Liver (tissue), 8 donors: ENCODE measurements at regions not wholly inside any gene's neighbourhood (a gene's known extent, or its start where the extent isn't known, plus 50 kb on each side); places are given as distances from the start of the nearest gene placed in this dataset.
"Not testable (repeated sequence)": the region's sequence is repeated elsewhere in the genome, so short reads cannot be mapped to it uniquely, and the experiment has no call there.

Experiments
- DNase-seq: peaks from one replicate; pipeline ENCODE4 v3.0.0-alpha.2; 2017; ENCODE audit warnings: low spot score
- H3K27ac ChIP-seq, 2 donors: one replicate each; pipeline ENCODE4 v1.7.0; 2013; ENCODE audit warnings: inconsistent platforms in 2 of 2, low read length in 2 of 2, control low read depth in 1 of 2, low read depth in 1 of 2, mild to moderate bottlenecking in 1 of 2
- H3K27me3 ChIP-seq, 4 donors: one replicate each; pipeline versions ENCODE4 v1.6.1 to v1.7.0; 2013; ENCODE audit warnings: low read length in 3 of 4, inconsistent platforms in 1 of 4, mild to moderate bottlenecking in 1 of 4, moderate library complexity in 1 of 4; ENCODE audit not compliant: control insufficient read depth in 4 of 4, insufficient read depth in 4 of 4
- H3K36me3 ChIP-seq, 4 donors: one replicate each; pipeline versions ENCODE4 v1.6.1 to v1.7.0; 2013; ENCODE audit warnings: low read length in 3 of 4, mild to moderate bottlenecking in 3 of 4, low read depth in 1 of 4, moderate library complexity in 1 of 4; ENCODE audit not compliant: control insufficient read depth in 4 of 4, insufficient read depth in 3 of 4
- H3K4me1 ChIP-seq, 4 donors: one replicate each; pipeline versions ENCODE4 v1.6.1 to v1.7.0; 2013; ENCODE audit warnings: low read length in 3 of 4, mild to moderate bottlenecking in 3 of 4, moderate library complexity in 1 of 4; ENCODE audit not compliant: control insufficient read depth in 4 of 4, insufficient read depth in 4 of 4
- H3K4me3 ChIP-seq, 3 donors: one replicate each; pipeline versions ENCODE4 v1.6.1 to v1.7.0; 2013; ENCODE audit warnings: low read length in 3 of 3, control low read depth in 1 of 3, low read depth in 1 of 3, mild to moderate bottlenecking in 1 of 3
- H3K9ac ChIP-seq, 2 donors: one replicate each; pipeline ENCODE4 v1.7.0; 2013; ENCODE audit warnings: low read length in 2 of 2, mild to moderate bottlenecking in 2 of 2, moderate library complexity in 2 of 2, control low read depth in 1 of 2, low read depth in 1 of 2
- H3K9me3 ChIP-seq, 4 donors: one replicate each; pipeline versions ENCODE4 v1.6.1 to v1.7.0; 2013; ENCODE audit warnings: low read length in 3 of 4; ENCODE audit not compliant: control insufficient read depth in 4 of 4
- ATF3 ChIP-seq: IDR thresholded peaks from 2 replicates; pipeline ENCODE4 v1.6.1; 2016; ENCODE audit warnings: antibody characterized with exemption
- CTCF ChIP-seq: fragments of 150-350 bp; IDR thresholded peaks from 2 replicates; pipeline ENCODE4 v1.5.1; 2017; ENCODE audit warnings: improper control_type of control experiment, low read depth, low read length; ENCODE audit not compliant: missing input control
- EGR1 ChIP-seq, 2 donors: IDR thresholded peaks; 2 replicates each; pipeline ENCODE4 v1.6.1; 2016 to 2018; ENCODE audit warnings: antibody characterized with exemption in 2 of 2, low read depth in 2 of 2
- FOXA1 ChIP-seq: IDR thresholded peaks from 2 replicates; pipeline ENCODE4 v1.6.1; 2016; ENCODE audit warnings: antibody characterized with exemption
- FOXA2 ChIP-seq: IDR thresholded peaks from 2 replicates; pipeline ENCODE4 v1.6.1; 2016; ENCODE audit warnings: antibody characterized with exemption
- GABPA ChIP-seq, 2 donors: IDR thresholded peaks in 1 of 2; conservative IDR thresholded peaks in 1 of 2; 2 replicates each; pipeline ENCODE4 v1.6.1; 2016; ENCODE audit warnings: antibody characterized with exemption in 2 of 2, mild to moderate bottlenecking in 1 of 2, moderate library complexity in 1 of 2
- HNF4A ChIP-seq, 2 donors: conservative IDR thresholded peaks; 2 replicates each; pipeline ENCODE4 v1.6.1; 2016; ENCODE audit warnings: antibody characterized with exemption in 2 of 2, mild to moderate bottlenecking in 2 of 2
- HNF4G ChIP-seq: IDR thresholded peaks from 2 replicates; pipeline ENCODE4 v1.6.1; 2016; ENCODE audit warnings: antibody characterized with exemption
- JUND ChIP-seq, 2 donors: IDR thresholded peaks; 2 replicates each; pipeline ENCODE4 v1.6.1; 2016; ENCODE audit warnings: antibody characterized with exemption in 2 of 2
- MAX ChIP-seq: IDR thresholded peaks from 2 replicates; pipeline ENCODE4 v1.6.1; 2016; ENCODE audit warnings: antibody characterized with exemption
- NR2F2 ChIP-seq: IDR thresholded peaks from 2 replicates; pipeline ENCODE4 v1.6.1; 2016; ENCODE audit warnings: antibody characterized with exemption
- RAD21 ChIP-seq, 2 donors: IDR thresholded peaks; 2 replicates each; pipeline ENCODE4 v1.6.1; 2016; ENCODE audit warnings: antibody characterized with exemption in 2 of 2, mild to moderate bottlenecking in 2 of 2
- REST ChIP-seq: IDR thresholded peaks from 2 replicates; pipeline ENCODE4 v1.6.1; 2016; ENCODE audit warnings: antibody characterized with exemption, mild to moderate bottlenecking
- RXRA ChIP-seq, 2 donors: IDR thresholded peaks; 2 replicates each; pipeline ENCODE4 v1.6.1; 2017 to 2018; ENCODE audit warnings: antibody characterized with exemption in 2 of 2, mild to moderate bottlenecking in 1 of 2
- SP1 ChIP-seq: IDR thresholded peaks from 2 replicates; pipeline ENCODE4 v1.6.1; 2018; ENCODE audit warnings: antibody characterized with exemption, mild to moderate bottlenecking
- TAF1 ChIP-seq: conservative IDR thresholded peaks from 2 replicates; pipeline ENCODE4 v1.6.1; 2016; ENCODE audit warnings: antibody characterized with exemption, mild to moderate bottlenecking
- YY1 ChIP-seq: IDR thresholded peaks from 2 replicates; pipeline ENCODE4 v1.6.1; 2016; ENCODE audit warnings: antibody characterized with exemption, mild to moderate bottlenecking
- ZBTB33 ChIP-seq: IDR thresholded peaks from 2 replicates; pipeline ENCODE4 v1.6.1; 2016; ENCODE audit warnings: antibody characterized with exemption
- WGBS: extraction: QIAGEN DNeasy Blood & Tissue Kit; methylation state at CpG from one replicate; pipeline ENCODE4 v1.1.7; 2013; 5-methylcytosine and 5-hydroxymethylcytosine counted together
- donor health status: healthy.
- donor health status: healthy.
- donor health status: healthy.
- donor health status: healthy.
- donor health status: healthy.

GRCh38 chr6:141393405-141394124, 739.2 kb upstream of the GJE1 start:
- Histone ChIP-seq H3K27me3 (no peaks in the 10 kb centered on the region), H3K4me1 (no peaks in the 10 kb centered on the region), H3K9me3 (no peaks in the 10 kb centered on the region), H3K4me3 (no peak overlapping the region), H3K9ac (no peak overlapping the region), H3K27ac (no peak overlapping the region), H3K36me3 (no peaks in the 10 kb centered on the region)
- TF ChIP-seq JUND (IDR thresholded peaks at IDR 0.05) (no peak), FOXA1 (no peak), YY1 (no peak)
- no peak for DNase-seq
- 93% methylated on average over 10 of the region's 10 CpGs for WGBS

- not testable (repeated sequence) for H3K4me3 ChIP-seq, H3K4me1 ChIP-seq, H3K27ac ChIP-seq, H3K9me3 ChIP-seq, H3K9ac ChIP-seq, H3K36me3 ChIP-seq, DNase-seq, H3K27me3 ChIP-seq
- 82% methylated on average over 2 of the region's 2 CpGs for WGBS
Measured at GRCh38 chr6:141391135-141391534, 741.6 kb upstream of the GJE1 start.

GRCh38 chr6:141388666-141389065, 744.1 kb upstream of the GJE1 start:
- Histone ChIP-seq H3K27me3 (no peaks in the 10 kb centered on the region), H3K9ac (no peak overlapping the region), H3K4me3 (no peak overlapping the region), H3K36me3 (no peaks in the 10 kb centered on the region), H3K9me3 (no peaks in the 10 kb centered on the region), H3K4me1 (peaks cover 0 to 3% (median 2%) of the 10 kb centered on the region in 4 donors), H3K27ac (no peak overlapping the region)
- no peak for TF ChIP-seq ATF3
- no peak for TF ChIP-seq RAD21 (IDR thresholded peaks at IDR 0.05)
- no peak for TF ChIP-seq SP1
- TF ChIP-seq TAF1: no peak
- TF ChIP-seq YY1: no peak
- TF ChIP-seq HNF4G: no peak
- no peak for TF ChIP-seq FOXA2
- TF ChIP-seq EGR1 (IDR thresholded peaks at IDR 0.05; ENCODE audit: low read depth in 2 of 2): no peak
- no peak for TF ChIP-seq MAX
- no peak for TF ChIP-seq REST
- no peak for TF ChIP-seq RXRA (IDR thresholded peaks at IDR 0.05)
- no peak for TF ChIP-seq CTCF
- no peak for TF ChIP-seq ZBTB33
- TF ChIP-seq JUND (IDR thresholded peaks at IDR 0.05): no peak
- no peak for TF ChIP-seq FOXA1
- no peak for TF ChIP-seq GABPA (IDR thresholded peaks at IDR 0.05 in 1 of 2, conservative IDR thresholded peaks at IDR 0.05 in 1 of 2)
- TF ChIP-seq NR2F2: no peak
- no peak for TF ChIP-seq HNF4A (conservative IDR thresholded peaks at IDR 0.05)
- WGBS: 98% methylated on average over 3 of the region's 3 CpGs
- no peak for DNase-seq
